ENCODE measurements at regions not wholly inside any gene's neighbourhood (a gene's known extent, or its start where the extent isn't known, plus 50 kb on each side); places are given as distances from the start of the nearest gene placed in this dataset.
"Not testable (repeated sequence)": the region's sequence is repeated elsewhere in the genome, so short reads cannot be mapped to it uniquely, and the experiment has no call there.

DNA sequence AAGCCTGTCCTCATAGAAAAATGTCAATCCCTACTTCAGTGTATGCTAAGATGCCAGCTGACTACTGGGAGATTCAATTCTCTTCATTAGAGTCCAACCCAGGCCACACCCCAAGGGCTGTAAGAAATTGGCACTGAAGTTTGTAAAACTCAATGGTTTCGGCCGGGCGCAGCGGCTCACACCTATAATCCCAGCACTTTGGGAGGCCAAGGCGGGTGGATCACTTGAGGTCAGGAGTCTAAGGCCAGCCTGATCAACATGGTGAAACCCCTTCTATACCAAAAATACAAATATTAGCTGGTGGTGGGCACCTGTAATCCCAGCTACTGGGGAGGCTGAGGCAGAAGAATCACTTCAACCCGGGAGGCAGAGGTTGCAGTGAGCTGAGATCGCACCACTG, 169.2 kb downstream of the OR4M2 start:
- not testable (repeated sequence) for H2AFZ ChIP-seq; H3K4me3 ChIP-seq; H3K79me2 ChIP-seq (replicated peaks; ENCODE audit: insufficient read depth); ATAC-seq; H3K4me1 ChIP-seq (ENCODE audit: insufficient read depth); H3F3A ChIP-seq (replicated peaks; ENCODE audit: low read depth); H3K27me3 ChIP-seq (ENCODE audit: insufficient read depth); H3K4me1 Mint-ChIP-seq; H3K9me2 ChIP-seq (ENCODE audit: insufficient read depth); H3K27ac ChIP-seq (ENCODE audit: low read depth); H3K27ac Mint-ChIP-seq; H3K4me3 Mint-ChIP-seq; DNase-seq (ENCODE audit: low spot score); H3K4me2 ChIP-seq; H4K20me1 ChIP-seq (replicated peaks; ENCODE audit: insufficient read depth)
- Mint-ChIP-seq H3K27me3 (ENCODE audit: insufficient read depth, low read depth, poor library complexity) (peaks cover 33% of the 10 kb centered on the region), H3K9me3 (peaks cover 100% of the 10 kb centered on the region), H3K36me3 (ENCODE audit: low read depth) (peaks cover 81% of the 10 kb centered on the region)
- H3K36me3 ChIP-seq (ENCODE audit: insufficient read depth) = peaks cover 38% of the 10 kb centered on the region

DNA sequence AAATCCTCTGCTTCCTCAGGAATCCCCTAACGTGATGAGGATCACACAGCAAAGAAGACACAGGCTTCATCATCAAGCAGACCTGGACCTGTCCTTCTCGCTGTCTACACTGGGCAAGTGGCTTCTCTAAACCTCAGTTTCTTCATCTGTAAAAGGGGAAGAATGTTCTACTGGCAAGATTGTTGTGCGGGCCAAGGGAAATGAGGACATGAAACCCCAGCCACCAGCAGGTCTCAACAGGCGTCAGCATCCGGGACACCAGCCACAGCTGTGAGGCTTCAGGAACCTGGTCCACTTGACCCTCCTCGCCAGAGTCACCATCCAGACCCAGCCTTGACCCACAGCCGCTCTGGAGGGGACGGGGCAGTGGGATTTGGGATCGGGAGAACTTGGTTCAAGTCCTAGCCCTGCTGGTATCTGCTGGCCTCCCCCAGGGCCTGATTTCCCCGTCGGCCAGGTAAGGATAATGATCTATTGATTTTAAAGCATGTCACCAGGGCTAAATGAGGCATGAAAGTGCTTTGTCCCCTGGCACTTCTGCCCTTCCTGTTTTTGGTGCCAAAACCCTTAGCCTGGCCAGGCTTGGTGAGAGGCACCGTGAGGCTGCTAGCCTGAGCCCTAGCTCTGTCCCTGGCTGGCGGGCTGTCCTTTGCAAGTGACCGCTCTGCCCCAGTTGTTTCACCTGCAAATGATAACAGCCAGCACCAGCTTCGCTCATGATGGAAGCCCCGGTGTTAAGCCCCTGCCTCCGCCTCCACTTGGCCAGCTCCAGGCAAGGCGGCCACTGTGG, 170.4 kb downstream of the OR4M2 start:
- peaks cover 84% of the 10 kb centered on the region for H3K36me3 Mint-ChIP-seq (ENCODE audit: low read depth)
- peaks cover 100% of the 10 kb centered on the region for H3K9me3 Mint-ChIP-seq
- H3K4me2 ChIP-seq; H2AFZ ChIP-seq; H3K4me1 ChIP-seq (ENCODE audit: insufficient read depth); H3K4me3 Mint-ChIP-seq; H3K4me3 ChIP-seq; DNase-seq (ENCODE audit: low spot score); H3F3A ChIP-seq (replicated peaks; ENCODE audit: low read depth); H3K27me3 ChIP-seq (ENCODE audit: insufficient read depth); H4K20me1 ChIP-seq (replicated peaks; ENCODE audit: insufficient read depth); H3K27ac ChIP-seq (ENCODE audit: low read depth); H3K9me2 ChIP-seq (ENCODE audit: insufficient read depth); H3K27ac Mint-ChIP-seq; ATAC-seq; H3K79me2 ChIP-seq (replicated peaks; ENCODE audit: insufficient read depth); H3K4me1 Mint-ChIP-seq: not testable (repeated sequence)
- H3K36me3 ChIP-seq (ENCODE audit: insufficient read depth) = peaks cover 34% of the 10 kb centered on the region
- peaks cover 36% of the 10 kb centered on the region for H3K27me3 Mint-ChIP-seq (ENCODE audit: insufficient read depth, low read depth, poor library complexity)

DNA sequence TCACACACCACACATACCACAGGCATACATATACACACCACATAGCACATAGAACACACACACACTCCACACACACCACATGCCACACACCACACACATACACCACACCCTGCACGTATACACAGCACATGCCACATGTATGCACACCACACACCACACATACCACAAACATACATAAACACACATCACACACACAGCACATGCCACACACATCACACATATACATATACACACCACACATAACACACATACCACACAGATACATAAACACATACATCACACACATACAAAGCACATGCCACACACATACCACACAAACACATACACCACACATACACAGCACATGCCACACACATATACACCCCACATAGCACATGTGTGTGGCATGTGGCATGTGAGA, 171.1 kb downstream of the OR4M2 start:
- H3K27me3 Mint-ChIP-seq (ENCODE audit: insufficient read depth, low read depth, poor library complexity) = peaks cover 34% of the 10 kb centered on the region
- H3K36me3 Mint-ChIP-seq (ENCODE audit: low read depth) = peaks cover 86% of the 10 kb centered on the region
- TF ChIP-seq, protein P1, sequence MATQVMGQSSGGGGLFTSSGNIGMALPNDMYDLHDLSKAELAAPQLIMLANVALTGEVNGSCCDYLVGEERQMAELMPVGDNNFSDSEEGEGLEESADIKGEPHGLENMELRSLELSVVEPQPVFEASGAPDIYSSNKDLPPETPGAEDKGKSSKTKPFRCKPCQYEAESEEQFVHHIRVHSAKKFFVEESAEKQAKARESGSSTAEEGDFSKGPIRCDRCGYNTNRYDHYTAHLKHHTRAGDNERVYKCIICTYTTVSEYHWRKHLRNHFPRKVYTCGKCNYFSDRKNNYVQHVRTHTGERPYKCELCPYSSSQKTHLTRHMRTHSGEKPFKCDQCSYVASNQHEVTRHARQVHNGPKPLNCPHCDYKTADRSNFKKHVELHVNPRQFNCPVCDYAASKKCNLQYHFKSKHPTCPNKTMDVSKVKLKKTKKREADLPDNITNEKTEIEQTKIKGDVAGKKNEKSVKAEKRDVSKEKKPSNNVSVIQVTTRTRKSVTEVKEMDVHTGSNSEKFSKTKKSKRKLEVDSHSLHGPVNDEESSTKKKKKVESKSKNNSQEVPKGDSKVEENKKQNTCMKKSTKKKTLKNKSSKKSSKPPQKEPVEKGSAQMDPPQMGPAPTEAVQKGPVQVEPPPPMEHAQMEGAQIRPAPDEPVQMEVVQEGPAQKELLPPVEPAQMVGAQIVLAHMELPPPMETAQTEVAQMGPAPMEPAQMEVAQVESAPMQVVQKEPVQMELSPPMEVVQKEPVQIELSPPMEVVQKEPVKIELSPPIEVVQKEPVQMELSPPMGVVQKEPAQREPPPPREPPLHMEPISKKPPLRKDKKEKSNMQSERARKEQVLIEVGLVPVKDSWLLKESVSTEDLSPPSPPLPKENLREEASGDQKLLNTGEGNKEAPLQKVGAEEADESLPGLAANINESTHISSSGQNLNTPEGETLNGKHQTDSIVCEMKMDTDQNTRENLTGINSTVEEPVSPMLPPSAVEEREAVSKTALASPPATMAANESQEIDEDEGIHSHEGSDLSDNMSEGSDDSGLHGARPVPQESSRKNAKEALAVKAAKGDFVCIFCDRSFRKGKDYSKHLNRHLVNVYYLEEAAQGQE (IDR thresholded peaks at IDR 0.05; ENCODE audit: unreplicated experiment) = no peak
- TF ChIP-seq POLR2AphosphoS5 (IDR thresholded peaks at IDR 0.05; ENCODE audit: low read depth) = no peak
- TF ChIP-seq, protein P2, sequence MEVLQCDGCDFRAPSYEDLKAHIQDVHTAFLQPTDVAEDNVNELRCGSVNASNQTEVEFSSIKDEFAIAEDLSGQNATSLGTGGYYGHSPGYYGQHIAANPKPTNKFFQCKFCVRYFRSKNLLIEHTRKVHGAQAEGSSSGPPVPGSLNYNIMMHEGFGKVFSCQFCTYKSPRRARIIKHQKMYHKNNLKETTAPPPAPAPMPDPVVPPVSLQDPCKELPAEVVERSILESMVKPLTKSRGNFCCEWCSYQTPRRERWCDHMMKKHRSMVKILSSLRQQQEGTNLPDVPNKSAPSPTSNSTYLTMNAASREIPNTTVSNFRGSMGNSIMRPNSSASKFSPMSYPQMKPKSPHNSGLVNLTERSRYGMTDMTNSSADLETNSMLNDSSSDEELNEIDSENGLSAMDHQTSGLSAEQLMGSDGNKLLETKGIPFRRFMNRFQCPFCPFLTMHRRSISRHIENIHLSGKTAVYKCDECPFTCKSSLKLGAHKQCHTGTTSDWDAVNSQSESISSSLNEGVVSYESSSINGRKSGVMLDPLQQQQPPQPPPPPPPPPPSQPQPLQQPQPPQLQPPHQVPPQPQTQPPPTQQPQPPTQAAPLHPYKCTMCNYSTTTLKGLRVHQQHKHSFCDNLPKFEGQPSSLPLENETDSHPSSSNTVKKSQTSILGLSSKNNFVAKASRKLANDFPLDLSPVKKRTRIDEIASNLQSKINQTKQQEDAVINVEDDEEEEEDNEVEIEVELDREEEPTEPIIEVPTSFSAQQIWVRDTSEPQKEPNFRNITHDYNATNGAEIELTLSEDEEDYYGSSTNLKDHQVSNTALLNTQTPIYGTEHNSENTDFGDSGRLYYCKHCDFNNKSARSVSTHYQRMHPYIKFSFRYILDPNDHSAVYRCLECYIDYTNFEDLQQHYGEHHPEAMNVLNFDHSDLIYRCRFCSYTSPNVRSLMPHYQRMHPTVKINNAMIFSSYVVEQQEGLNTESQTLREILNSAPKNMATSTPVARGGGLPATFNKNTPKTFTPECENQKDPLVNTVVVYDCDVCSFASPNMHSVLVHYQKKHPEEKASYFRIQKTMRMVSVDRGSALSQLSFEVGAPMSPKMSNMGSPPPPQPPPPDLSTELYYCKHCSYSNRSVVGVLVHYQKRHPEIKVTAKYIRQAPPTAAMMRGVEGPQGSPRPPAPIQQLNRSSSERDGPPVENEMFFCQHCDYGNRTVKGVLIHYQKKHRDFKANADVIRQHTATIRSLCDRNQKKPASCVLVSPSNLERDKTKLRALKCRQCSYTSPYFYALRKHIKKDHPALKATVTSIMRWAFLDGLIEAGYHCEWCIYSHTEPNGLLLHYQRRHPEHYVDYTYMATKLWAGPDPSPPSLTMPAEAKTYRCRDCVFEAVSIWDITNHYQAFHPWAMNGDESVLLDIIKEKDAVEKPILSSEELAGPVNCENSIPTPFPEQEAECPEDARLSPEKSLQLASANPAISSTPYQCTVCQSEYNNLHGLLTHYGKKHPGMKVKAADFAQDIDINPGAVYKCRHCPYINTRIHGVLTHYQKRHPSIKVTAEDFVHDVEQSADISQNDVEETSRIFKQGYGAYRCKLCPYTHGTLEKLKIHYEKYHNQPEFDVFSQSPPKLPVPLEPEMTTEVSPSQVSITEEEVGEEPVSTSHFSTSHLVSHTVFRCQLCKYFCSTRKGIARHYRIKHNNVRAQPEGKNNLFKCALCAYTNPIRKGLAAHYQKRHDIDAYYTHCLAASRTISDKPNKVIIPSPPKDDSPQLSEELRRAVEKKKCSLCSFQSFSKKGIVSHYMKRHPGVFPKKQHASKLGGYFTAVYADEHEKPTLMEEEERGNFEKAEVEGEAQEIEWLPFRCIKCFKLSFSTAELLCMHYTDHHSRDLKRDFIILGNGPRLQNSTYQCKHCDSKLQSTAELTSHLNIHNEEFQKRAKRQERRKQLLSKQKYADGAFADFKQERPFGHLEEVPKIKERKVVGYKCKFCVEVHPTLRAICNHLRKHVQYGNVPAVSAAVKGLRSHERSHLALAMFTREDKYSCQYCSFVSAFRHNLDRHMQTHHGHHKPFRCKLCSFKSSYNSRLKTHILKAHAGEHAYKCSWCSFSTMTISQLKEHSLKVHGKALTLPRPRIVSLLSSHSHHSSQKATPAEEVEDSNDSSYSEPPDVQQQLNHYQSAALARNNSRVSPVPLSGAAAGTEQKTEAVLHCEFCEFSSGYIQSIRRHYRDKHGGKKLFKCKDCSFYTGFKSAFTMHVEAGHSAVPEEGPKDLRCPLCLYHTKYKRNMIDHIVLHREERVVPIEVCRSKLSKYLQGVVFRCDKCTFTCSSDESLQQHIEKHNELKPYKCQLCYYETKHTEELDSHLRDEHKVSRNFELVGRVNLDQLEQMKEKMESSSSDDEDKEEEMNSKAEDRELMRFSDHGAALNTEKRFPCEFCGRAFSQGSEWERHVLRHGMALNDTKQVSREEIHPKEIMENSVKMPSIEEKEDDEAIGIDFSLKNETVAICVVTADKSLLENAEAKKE (CRISPR knock-in tag; IDR thresholded peaks at IDR 0.05) = no peak
- no peak for TF ChIP-seq ZNF114 (CRISPR knock-in tag; IDR thresholded peaks at IDR 0.05)
- TF ChIP-seq, protein P3, sequence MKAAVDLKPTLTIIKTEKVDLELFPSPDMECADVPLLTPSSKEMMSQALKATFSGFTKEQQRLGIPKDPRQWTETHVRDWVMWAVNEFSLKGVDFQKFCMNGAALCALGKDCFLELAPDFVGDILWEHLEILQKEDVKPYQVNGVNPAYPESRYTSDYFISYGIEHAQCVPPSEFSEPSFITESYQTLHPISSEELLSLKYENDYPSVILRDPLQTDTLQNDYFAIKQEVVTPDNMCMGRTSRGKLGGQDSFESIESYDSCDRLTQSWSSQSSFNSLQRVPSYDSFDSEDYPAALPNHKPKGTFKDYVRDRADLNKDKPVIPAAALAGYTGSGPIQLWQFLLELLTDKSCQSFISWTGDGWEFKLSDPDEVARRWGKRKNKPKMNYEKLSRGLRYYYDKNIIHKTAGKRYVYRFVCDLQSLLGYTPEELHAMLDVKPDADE (IDR thresholded peaks at IDR 0.05) = no peak

More for the DNA sequence above, 171.1 kb downstream of the OR4M2 start:
- ATAC-seq (no peak), DNase-seq (ENCODE audit: low spot score) (no peak)
- H3K9me3 Mint-ChIP-seq = peaks cover 100% of the 10 kb centered on the region
- no peak overlapping the region for H3K27ac Mint-ChIP-seq
- H3K4me3 Mint-ChIP-seq = no peak overlapping the region
- Histone ChIP-seq H3K4me3 (no peak overlapping the region), H3F3A (replicated peaks; ENCODE audit: low read depth) (peaks cover 8% of the 10 kb centered on the region; the same call in 1 of the 2 replicates), H3K27ac (ENCODE audit: low read depth) (no peak overlapping the region), H3K9me2 (ENCODE audit: insufficient read depth) (no peaks in the 10 kb centered on the region), H3K36me3 (ENCODE audit: insufficient read depth) (peaks cover 33% of the 10 kb centered on the region), H3K27me3 (ENCODE audit: insufficient read depth) (peaks cover 3% of the 10 kb centered on the region; the same call in 1 of the 2 replicates), H3K4me2 (no peak overlapping the region), H3K4me1 (ENCODE audit: insufficient read depth) (no peaks in the 10 kb centered on the region), H2AFZ (no peak overlapping the region), H3K79me2 (replicated peaks; ENCODE audit: insufficient read depth) (no peaks in the 10 kb centered on the region), H4K20me1 (replicated peaks; ENCODE audit: insufficient read depth) (no peaks in the 10 kb centered on the region)
- no peaks in the 10 kb centered on the region for H3K4me1 Mint-ChIP-seq

All from GM23338 (cell line).